GM21390 (cell line): ENCODE measurements at regions not wholly inside any gene's neighbourhood (a gene's known extent, or its start where the extent isn't known, plus 50 kb on each side); places are given as distances from the start of the nearest gene placed in this dataset.

Experiments used
- ATAC-seq: cut with Tn5 transposase; IDR thresholded peaks from one replicate; pipeline ENCODE4 v1.9.1; 2021; ENCODE audit not compliant: unreplicated experiment

GRCh38 chr6:14969126-14969525, 276.7 kb upstream of the JARID2 start:
- ATAC-seq: no peak

- ATAC-seq: no peak
Measured at GRCh38 chr6:14972379-14973067, 273.3 kb upstream of the JARID2 start.

DNA sequence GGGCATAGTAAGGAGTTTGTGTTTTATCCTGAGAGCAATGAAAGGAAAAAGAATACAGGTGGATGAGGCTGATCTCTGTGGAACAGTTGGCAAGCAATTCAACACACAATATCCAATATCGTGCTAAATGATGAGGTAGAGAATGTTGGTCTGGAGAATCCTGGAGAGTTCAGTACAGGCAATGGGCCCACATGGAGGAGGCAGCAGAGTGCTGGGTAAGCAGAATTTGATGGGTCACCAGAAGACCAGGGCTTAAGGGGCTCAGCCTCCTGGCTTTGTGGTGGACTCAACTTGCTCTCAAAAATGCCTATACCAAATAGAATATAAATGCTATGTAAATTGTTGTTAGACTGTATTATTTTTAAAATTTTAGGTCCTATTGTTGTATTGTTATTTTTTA, 271.5 kb upstream of the JARID2 start:
- no peak for ATAC-seq

- ATAC-seq: no peak
Measured at GRCh38 chr6:14974792-14975470, 270.9 kb upstream of the JARID2 start.

- no peak for ATAC-seq
Measured at GRCh38 chr6:14975471-14975817, 270.4 kb upstream of the JARID2 start.

DNA sequence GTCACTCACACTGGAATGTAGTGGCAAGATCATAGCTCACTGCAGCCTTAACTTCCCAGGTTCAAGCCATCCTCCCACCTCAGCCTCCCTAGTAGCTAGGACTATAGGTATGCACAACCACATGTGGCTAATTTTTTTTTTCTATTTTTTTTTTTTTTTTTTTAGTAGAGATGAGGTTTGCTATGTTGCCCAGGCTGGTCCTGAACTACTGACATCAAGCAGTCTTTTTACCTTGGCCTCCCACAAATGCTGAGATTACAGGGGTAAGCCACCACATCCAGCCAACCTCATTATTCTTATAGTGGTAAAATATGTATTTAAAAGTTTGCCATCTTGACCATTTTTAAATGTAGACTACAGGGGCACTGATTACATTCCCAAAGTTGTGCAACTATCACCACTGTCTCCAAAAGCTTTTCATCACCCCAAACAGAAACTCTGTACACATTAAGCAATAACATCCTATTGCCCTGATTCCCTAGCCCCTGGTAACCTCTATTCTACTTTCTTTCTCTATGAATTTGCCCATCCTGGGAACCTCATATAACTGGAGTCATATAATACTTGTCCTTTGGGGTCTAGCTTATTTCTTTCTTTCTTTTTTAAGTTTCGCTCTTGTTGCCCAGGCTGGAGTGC, 268.0 kb upstream of the JARID2 start:
- ATAC-seq: no peak

- no peak for ATAC-seq
Measured at GRCh38 chr6:14981960-14982359, 263.9 kb upstream of the JARID2 start.

DNA sequence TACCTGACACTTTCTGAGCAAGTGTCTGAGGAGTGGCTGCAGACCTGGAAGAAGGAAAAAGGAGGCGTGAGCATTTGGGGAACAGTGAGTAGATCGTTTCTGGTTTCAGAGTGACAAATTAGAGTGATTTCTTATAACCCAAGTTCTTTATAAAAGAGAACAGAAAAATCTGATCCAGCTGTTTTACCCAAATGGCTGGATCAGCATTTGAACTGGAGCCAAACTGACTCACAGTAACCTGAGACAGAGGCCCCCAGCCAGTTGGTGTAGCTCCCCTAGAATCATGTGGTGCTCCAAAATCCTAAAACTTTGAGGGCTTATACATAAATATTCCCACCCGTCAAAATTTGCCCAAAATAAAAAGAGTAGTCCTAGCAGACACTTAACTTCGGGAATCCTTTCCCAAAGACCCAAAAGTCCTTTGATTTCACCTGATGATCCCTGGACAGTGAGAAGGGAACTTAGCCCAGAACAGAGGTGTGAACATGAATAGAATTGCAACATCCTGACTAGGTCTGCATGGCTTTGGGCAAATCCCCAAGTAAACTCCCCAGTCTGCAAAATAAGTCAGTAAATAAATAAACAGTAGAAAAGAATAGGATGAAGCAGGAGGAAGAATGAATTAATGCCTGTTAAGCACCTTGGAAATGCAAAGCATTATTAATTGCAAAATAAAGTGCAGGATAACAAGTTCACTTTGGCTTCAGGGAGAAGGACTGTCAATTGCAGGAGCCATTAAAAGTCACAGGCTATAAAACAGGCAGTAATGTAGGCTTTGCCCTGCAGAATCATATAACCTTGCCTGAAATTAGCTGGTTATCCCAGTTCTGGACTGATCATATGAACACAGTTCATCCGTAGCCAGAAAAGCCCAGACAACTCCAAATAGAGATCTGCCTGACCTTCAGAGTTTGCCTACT, 262.0 kb upstream of the JARID2 start:
- no peak for ATAC-seq

DNA sequence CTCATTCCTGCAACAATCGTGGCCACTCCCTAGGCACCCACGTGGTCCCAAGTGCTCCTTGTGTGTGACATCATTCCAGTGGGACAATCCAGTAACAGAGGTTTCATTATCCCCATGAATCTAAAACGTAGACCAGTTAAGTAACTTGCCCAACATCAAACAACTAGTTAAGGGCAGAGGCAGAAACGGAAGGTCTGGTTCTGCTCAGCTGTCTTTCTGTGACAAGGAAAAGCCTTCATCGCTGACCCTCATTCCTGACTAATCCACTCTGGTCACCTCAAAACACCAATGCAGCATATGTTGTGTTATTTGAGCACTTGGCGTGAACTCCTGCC, 261.4 kb upstream of the JARID2 start:
- ATAC-seq: no peak

GRCh38 chr6:14985366-14985765, 260.5 kb upstream of the JARID2 start:
- ATAC-seq: no peak

GRCh38 chr6:14986370-14986769, 259.5 kb upstream of the JARID2 start:
- no peak for ATAC-seq

- no peak for ATAC-seq
Measured at GRCh38 chr6:14987490-14987889, 258.4 kb upstream of the JARID2 start.

DNA sequence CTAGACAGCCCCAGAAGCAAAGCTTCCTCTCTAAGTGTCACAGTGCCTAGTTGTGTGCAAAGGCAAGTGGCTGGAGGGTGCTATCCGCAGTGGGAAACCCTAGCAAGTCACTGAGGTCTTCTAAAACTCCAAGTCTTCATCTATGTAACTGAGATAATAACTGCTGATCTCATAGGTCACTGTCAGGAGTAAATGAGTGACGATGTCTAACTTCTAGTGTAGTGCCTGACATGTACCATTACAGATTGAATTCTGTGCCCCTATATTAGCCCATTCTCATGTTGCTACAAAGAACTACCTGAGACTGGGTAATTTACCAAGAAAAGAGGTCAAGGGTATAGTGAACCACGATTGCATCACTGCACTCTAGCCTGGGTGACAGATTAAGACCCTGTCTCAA, 253.5 kb upstream of the JARID2 start:
- no peak for ATAC-seq

- ATAC-seq: no peak
Measured at GRCh38 chr6:14995208-14995607, 250.7 kb upstream of the JARID2 start.

DNA sequence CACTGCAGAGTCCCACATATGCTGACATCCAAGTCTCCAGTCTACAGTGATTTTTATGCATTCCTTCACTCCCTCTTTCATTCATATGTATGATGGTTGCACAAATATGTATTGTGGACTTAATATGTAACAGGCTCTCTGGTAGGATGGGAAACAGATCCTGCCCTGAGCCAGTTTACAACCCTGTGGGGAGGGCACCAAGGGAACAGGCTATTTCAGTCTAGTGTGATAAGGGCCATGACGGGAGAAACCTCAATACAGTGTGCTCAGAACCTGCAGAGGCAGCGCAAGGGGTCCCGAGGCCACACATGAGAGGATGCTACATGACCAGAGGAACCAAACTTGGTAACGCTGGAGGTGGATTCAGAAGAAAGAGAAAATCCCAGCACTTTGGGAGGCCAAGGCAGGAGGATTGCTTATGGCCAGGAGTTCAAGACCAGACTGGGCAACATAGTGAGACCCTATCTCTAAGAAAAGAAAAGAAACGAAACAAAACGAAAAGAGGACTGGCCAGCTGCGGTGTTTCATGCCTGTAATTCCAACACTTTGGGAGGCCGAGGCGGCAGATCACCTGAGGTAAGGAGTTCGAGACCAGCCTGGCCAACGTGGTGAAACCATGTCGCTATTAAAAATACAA, 249.8 kb upstream of the JARID2 start:
- ATAC-seq: no peak

DNA sequence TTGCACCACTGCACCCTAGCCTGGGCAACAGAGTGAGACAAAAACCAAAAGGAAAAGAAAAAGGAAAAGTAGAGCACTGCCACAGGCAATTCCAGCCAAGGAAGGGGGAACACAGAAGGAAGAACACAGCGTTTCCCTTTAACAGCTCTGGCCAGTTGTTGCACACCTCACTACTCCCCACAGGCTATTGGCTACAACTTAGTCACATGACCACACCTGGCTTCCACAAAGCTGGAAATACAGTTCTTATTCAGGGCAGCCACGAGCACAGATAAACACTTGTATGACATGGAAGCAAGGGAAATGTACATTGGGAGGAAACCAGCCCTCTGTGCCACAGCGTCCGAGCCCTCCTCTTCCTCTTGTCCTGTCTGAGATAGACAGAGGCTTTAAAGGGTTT, 249.0 kb upstream of the JARID2 start:
- no peak for ATAC-seq

GRCh38 chr6:14997507-14997906, 248.4 kb upstream of the JARID2 start:
- ATAC-seq: no peak

DNA sequence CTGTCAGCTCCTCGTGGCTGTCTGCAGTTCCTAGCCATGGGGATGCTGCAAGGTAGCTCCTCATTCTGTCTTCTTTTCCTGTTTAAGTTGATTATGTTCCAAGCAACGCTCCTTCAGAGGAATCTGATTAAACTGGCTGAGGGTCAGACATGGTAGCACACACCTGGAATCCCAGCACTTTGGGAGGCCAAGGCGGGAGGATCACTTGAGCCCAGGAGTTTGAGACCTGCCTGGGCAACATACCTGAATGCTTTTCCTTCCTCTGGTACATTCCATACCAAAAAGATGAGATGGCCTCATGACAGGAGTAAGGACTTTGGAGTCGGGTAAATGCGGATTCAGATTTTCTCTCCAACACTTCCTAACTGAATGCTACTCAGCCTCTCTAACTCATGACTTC, 246.8 kb upstream of the JARID2 start:
- no peak for ATAC-seq

- ATAC-seq: no peak
Measured at GRCh38 chr6:15001326-15001910, 244.5 kb upstream of the JARID2 start.

GRCh38 chr6:15008269-15008668, 237.6 kb upstream of the JARID2 start:
- no peak for ATAC-seq

GRCh38 chr6:15014958-15015357, 230.9 kb upstream of the JARID2 start:
- ATAC-seq: no peak
